ENCODE measurements at regions not wholly inside any gene's neighbourhood (a gene's known extent, or its start where the extent isn't known, plus 50 kb on each side); places are given as distances from the start of the nearest gene placed in this dataset.

DNA sequence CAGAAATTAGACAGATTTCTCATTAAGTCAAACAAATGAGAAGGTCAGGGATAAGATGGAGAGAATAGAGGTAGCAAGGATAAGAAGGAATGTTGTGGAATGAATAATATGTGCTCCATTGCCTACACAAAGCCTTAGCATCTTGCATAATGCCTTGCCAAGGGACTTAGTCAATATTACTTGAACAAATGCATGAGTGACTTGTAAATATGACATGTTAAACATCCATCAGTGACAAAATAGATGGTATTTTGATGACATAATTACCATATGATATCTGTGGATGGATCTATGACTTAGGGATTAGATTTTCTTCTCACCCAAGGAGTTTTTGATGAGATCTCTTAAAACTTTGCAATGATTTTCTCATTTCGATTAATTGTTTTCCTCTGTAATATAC is 194.1 kb upstream of the RASSF8 start:
- TF ChIP-seq, protein P1, sequence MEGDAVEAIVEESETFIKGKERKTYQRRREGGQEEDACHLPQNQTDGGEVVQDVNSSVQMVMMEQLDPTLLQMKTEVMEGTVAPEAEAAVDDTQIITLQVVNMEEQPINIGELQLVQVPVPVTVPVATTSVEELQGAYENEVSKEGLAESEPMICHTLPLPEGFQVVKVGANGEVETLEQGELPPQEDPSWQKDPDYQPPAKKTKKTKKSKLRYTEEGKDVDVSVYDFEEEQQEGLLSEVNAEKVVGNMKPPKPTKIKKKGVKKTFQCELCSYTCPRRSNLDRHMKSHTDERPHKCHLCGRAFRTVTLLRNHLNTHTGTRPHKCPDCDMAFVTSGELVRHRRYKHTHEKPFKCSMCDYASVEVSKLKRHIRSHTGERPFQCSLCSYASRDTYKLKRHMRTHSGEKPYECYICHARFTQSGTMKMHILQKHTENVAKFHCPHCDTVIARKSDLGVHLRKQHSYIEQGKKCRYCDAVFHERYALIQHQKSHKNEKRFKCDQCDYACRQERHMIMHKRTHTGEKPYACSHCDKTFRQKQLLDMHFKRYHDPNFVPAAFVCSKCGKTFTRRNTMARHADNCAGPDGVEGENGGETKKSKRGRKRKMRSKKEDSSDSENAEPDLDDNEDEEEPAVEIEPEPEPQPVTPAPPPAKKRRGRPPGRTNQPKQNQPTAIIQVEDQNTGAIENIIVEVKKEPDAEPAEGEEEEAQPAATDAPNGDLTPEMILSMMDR (IDR thresholded peaks at IDR 0.05; ENCODE audit: low read depth, low read length), result no peak
- no peak for TF ChIP-seq POLR2A (IDR thresholded peaks at IDR 0.05; ENCODE audit: extremely low read depth, insufficient read length)
- TF ChIP-seq, protein P2, sequence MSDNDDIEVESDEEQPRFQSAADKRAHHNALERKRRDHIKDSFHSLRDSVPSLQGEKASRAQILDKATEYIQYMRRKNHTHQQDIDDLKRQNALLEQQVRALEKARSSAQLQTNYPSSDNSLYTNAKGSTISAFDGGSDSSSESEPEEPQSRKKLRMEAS (IDR thresholded peaks at IDR 0.05; ENCODE audit: low read depth, low read length), result no peak
- TF ChIP-seq MYC (IDR thresholded peaks at IDR 0.05; ENCODE audit: low read depth, low read length), result no peak
